ENCODE measurements at regions not wholly inside any gene's neighbourhood (a gene's known extent, or its start where the extent isn't known, plus 50 kb on each side); places are given as distances from the start of the nearest gene placed in this dataset.

GRCh38 chr3:176896640-176897039, 300.6 kb downstream of the TBL1XR1 start:
- H3K9ac ChIP-seq = no peak overlapping the region
- H3K36me3 ChIP-seq (replicated peaks in 1 of 2; ENCODE audit: control insufficient read depth in 1 of 2, insufficient read depth in 2 of 2, low read length in 1 of 2) = no peaks in the 10 kb centered on the region
- no peak overlapping the region for H3K27ac ChIP-seq (ENCODE audit: low read depth in 2 of 2, low read length in 1 of 2)
- H3K4me1 ChIP-seq (ENCODE audit: control insufficient read depth in 1 of 2, insufficient read depth in 2 of 2, low read depth in 1 of 2, low read length in 1 of 2) = no peaks in the 10 kb centered on the region
- CTCF ChIA-PET = no interaction called here
- no peaks in the 10 kb centered on the region for H3K79me2 ChIP-seq (ENCODE audit: insufficient read depth)
- no peaks in the 10 kb centered on the region for H4K20me1 ChIP-seq (ENCODE audit: insufficient read depth)
- H3K4me2 ChIP-seq = no peak overlapping the region
- no peaks in the 10 kb centered on the region for H3K27me3 ChIP-seq (ENCODE audit: insufficient read depth)
- POLR2A ChIA-PET = no interaction called here
- H3K4me3 ChIP-seq (ENCODE audit: low read depth in 2 of 2, low read length in 1 of 2) = no peak overlapping the region
- no peaks in the 10 kb centered on the region for H3K9me2 ChIP-seq
- no peaks in the 10 kb centered on the region for H3F3A ChIP-seq (replicated peaks; ENCODE audit: insufficient read depth)
- no peak overlapping the region for H2AFZ ChIP-seq (ENCODE audit: low read depth)
- no peaks in the 10 kb centered on the region for H3K9me3 ChIP-seq
- TF ChIP-seq CTCF (IDR thresholded peaks at IDR 0.05) = no peak
- TF ChIP-seq ZBTB33 (IDR thresholded peaks at IDR 0.05; ENCODE audit: borderline replicate concordance, low read depth) = no peak
- no peak for TF ChIP-seq IRF3 (IDR thresholded peaks at IDR 0.05; ENCODE audit: low read depth, low read length)
- TF ChIP-seq ELF1 (IDR thresholded peaks at IDR 0.05) = no peak
- TF ChIP-seq FOSL2 (IDR thresholded peaks at IDR 0.05; ENCODE audit: borderline replicate concordance, low read depth) = no peak
- no peak for TF ChIP-seq SIN3A (IDR thresholded peaks at IDR 0.05; ENCODE audit: borderline replicate concordance, low read depth, low read length)
- no peak for TF ChIP-seq FOXM1 (IDR thresholded peaks at IDR 0.05; ENCODE audit: low read depth)
- TF ChIP-seq GATA2 (CRISPR knock-in tag; IDR thresholded peaks at IDR 0.05) = no peak
- no peak for TF ChIP-seq TCF12 (IDR thresholded peaks at IDR 0.05)
- TF ChIP-seq REST (IDR thresholded peaks at IDR 0.05; ENCODE audit: low read depth, low read length) = no peak
- no peak for TF ChIP-seq CHD2 (IDR thresholded peaks at IDR 0.05; ENCODE audit: low read length, partially characterized antibody)
- TF ChIP-seq TEAD4 (IDR thresholded peaks at IDR 0.05; ENCODE audit: borderline replicate concordance, insufficient read depth) = no peak
- no peak for TF ChIP-seq NRF1 (IDR thresholded peaks at IDR 0.05; ENCODE audit: low read depth, low read length)
- no peak for TF ChIP-seq SMC3 (IDR thresholded peaks at IDR 0.05; ENCODE audit: low read depth, low read length)
- no peak for TF ChIP-seq MXI1 (IDR thresholded peaks at IDR 0.05; ENCODE audit: low read depth, low read length)
- TF ChIP-seq EZH2phosphoT487 (IDR thresholded peaks at IDR 0.05; ENCODE audit: borderline replicate concordance, low read depth) = no peak
- no peak for TF ChIP-seq RXRA (IDR thresholded peaks at IDR 0.05; ENCODE audit: borderline replicate concordance, low read depth)
- TF ChIP-seq RCOR1 (IDR thresholded peaks at IDR 0.05; ENCODE audit: low read length) = no peak
- TF ChIP-seq NFIC (IDR thresholded peaks at IDR 0.05; ENCODE audit: borderline replicate concordance) = no peak
- no peak for TF ChIP-seq MAX (IDR thresholded peaks at IDR 0.05; ENCODE audit: low read depth)
- 29% methylated on average over 3 of the region's 3 CpGs for WGBS (ENCODE audit: low lambda C conversion rate)
- no peak for DNase-seq

Data from SK-N-SH (cell line).